GM19395 (cell line): ENCODE measurements at regions not wholly inside any gene's neighbourhood (a gene's known extent, or its start where the extent isn't known, plus 50 kb on each side); places are given as distances from the start of the nearest gene placed in this dataset.

Experiments
- ATAC-seq: cut with Tn5 transposase; IDR thresholded peaks from one replicate; pipeline ENCODE4 v1.9.1; 2021; ENCODE audit warnings: mild to moderate bottlenecking, moderate library complexity; ENCODE audit not compliant: unreplicated experiment

- ATAC-seq: no peak
Observed at GRCh38 chrX:69085151-69085550, 80.1 kb downstream of the PJA1 start.

GRCh38 chrX:69083801-69084200 is 81.5 kb downstream of the PJA1 start:
- no peak for ATAC-seq

GRCh38 chrX:69083361-69083760 is 81.9 kb downstream of the PJA1 start:
- ATAC-seq: no peak

- no peak for ATAC-seq
Observed at GRCh38 chrX:69082753-69083150, 82.5 kb downstream of the PJA1 start.

- ATAC-seq: no peak
Observed at GRCh38 chrX:69082055-69082752, 83.0 kb downstream of the PJA1 start.

GRCh38 chrX:69080855-69081465 is 84.3 kb downstream of the PJA1 start:
- no peak for ATAC-seq

GRCh38 chrX:69079268-69079667 is 86.0 kb downstream of the PJA1 start:
- ATAC-seq: no peak

GRCh38 chrX:69077895-69078455 is 87.3 kb downstream of the PJA1 start:
- no peak for ATAC-seq

- no peak for ATAC-seq
Observed at GRCh38 chrX:69076088-69076487, 89.2 kb downstream of the PJA1 start.

- no peak for ATAC-seq
Observed at GRCh38 chrX:69074726-69075125, 90.5 kb downstream of the PJA1 start.

GRCh38 chrX:69073721-69074120 is 91.5 kb downstream of the PJA1 start:
- no peak for ATAC-seq

GRCh38 chrX:69073241-69073640 is 92.0 kb downstream of the PJA1 start:
- ATAC-seq: no peak

- ATAC-seq: no peak
Observed at GRCh38 chrX:69072486-69073006, 92.7 kb downstream of the PJA1 start.

GRCh38 chrX:69070949-69071650 is 94.2 kb downstream of the PJA1 start:
- no peak for ATAC-seq

GRCh38 chrX:69069876-69070275 is 95.4 kb downstream of the PJA1 start:
- no peak for ATAC-seq

GRCh38 chrX:69069086-69069445 is 96.2 kb downstream of the PJA1 start:
- ATAC-seq: no peak

- ATAC-seq: no peak
Observed at GRCh38 chrX:69068301-69069085, 96.8 kb downstream of the PJA1 start.

GRCh38 chrX:69067841-69068240 is 97.4 kb downstream of the PJA1 start:
- ATAC-seq: no peak

- no peak for ATAC-seq
Observed at GRCh38 chrX:69066966-69067525, 98.2 kb downstream of the PJA1 start.

GRCh38 chrX:69066021-69066757 is 99.1 kb downstream of the PJA1 start:
- ATAC-seq: no peak
